IPS-18c (cell line): ENCODE measurements at regions not wholly inside any gene's neighbourhood (a gene's known extent, or its start where the extent isn't known, plus 50 kb on each side); places are given as distances from the start of the nearest gene placed in this dataset.

Experiments used
- H3K4me3 ChIP-seq: 2 replicates; pipeline ENCODE4 v1.7.0; 2013; ENCODE audit warnings: low read depth, mild to moderate bottlenecking, low read length, moderate library complexity; ENCODE audit not compliant: insufficient read depth
- H3K9me3 ChIP-seq: one replicate; pipeline ENCODE4 v1.6.1; 2013; ENCODE audit warnings: mild to moderate bottlenecking, low read length, moderate library complexity; ENCODE audit not compliant: control insufficient read depth, insufficient read depth

DNA sequence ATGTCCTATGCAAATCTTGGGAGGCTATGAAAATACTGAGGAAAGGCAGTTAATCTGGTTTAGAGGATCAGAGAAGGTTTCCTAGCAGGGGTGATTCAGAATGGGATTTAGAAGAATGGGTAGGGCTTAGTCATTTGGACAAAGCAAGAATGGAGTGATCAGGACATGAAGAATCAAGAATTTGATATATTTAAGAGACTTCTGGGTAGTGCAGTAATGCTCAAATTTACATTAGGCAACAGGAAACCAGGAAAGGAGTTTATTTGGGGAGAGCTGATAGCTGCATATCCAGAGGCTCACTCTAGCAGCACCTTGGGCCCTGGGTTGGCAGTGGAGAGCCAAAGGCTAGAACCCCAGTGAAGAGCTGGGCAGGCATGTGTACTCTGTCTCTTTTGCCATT is 78.9 kb upstream of the PAPPA start:
- no peak overlapping the region for H3K4me3 ChIP-seq
- no peaks in the 10 kb centered on the region for H3K9me3 ChIP-seq

DNA sequence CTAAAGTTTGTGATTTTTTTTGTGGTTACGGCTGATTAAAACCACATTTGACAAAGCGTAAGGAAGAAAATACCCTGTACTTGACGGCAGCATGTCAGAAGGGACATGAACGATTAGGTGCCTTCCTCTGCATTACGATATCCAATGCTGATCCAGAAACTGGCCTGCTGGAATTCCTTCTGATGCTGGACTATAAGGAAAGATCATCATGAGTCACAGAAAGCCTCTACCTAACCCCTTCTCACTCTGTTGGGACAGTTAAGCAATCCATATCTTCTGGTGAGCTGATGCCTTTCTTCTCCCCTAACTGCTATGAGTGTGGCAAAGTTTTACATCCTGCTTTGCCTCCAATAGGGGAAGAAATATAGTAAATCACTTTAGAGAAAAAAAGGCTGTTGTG is 78.4 kb upstream of the PAPPA start:
- Histone ChIP-seq H3K4me3 (no peak overlapping the region), H3K9me3 (no peaks in the 10 kb centered on the region)

DNA sequence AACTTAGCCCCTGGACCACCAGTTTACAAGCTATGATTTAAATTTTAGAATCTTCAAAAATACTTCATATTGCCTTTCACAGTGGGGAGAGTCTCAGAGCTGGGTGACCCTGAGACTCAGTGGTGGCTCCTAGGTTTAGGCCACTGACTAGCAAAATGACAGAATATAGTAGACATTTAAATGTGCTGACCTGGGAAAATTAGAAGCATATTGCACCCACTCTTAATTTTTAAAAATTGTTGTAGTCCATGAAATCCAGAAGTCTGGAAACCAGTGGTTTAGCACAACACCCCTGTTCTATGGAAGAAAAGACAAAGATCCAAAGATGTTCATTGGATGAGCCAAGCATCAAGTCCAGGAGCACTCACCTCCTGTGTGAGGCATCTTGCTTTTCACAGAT is 75.0 kb upstream of the PAPPA start:
- Histone ChIP-seq H3K9me3 (no peaks in the 10 kb centered on the region), H3K4me3 (no peak overlapping the region)

DNA sequence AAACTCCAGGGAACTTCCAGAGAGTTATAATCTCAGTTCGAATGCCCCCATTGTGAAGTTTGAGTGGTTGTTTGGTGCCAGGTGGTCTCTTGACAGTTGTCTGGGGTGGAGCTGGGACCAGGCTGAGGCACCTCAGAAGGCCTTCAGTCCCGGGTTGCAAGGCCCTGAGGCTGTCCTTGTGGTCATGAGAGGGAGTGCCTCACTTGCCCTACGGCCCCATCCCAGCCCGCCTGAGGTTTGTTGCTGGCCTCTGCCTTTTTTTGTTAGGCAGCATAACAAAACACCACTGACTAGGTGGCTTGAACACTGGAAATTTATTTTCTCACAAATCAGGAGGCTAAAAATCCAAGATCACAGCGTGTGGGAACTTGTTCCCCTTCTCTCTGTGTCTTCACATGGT is 73.0 kb upstream of the PAPPA start:
- Histone ChIP-seq H3K9me3 (no peaks in the 10 kb centered on the region), H3K4me3 (no peak overlapping the region)

GRCh38 chr9:116081435-116082115 is 72.0 kb upstream of the PAPPA start:
- Histone ChIP-seq H3K9me3 (no peaks in the 10 kb centered on the region), H3K4me3 (no peak overlapping the region)

- Histone ChIP-seq H3K4me3 (no peak overlapping the region), H3K9me3 (no peaks in the 10 kb centered on the region)
Measured at GRCh38 chr9:116083837-116084236, 69.8 kb upstream of the PAPPA start.

- Histone ChIP-seq H3K9me3 (no peaks in the 10 kb centered on the region), H3K4me3 (no peak overlapping the region)
Measured at GRCh38 chr9:116084497-116084896, 69.1 kb upstream of the PAPPA start.

GRCh38 chr9:116087246-116087645 is 66.3 kb upstream of the PAPPA start:
- Histone ChIP-seq H3K9me3 (peaks cover 3% of the 10 kb centered on the region), H3K4me3 (no peak overlapping the region)

DNA sequence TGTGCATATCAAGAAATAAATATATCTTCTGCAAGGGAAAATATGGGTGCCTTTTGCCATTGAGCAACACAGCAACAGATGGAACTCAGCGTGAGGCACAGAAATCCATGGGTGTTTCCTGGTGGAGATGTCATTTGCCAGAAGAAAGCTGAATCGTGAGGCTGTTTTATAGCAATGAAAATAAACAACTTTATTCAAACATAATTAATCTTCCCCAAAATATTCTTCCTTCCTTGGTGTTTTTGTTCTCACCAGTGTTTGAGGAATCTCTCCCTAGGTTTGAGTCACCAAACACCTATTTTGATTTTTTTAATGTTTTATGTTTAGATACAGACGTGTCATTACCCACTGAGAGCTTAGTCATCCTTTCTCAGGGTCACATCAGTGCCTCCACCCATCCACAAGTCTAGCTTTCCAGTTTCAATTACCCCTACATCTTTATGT is 65.8 kb upstream of the PAPPA start:
- Histone ChIP-seq H3K9me3 (peaks cover 3% of the 10 kb centered on the region), H3K4me3 (no peak overlapping the region)

DNA sequence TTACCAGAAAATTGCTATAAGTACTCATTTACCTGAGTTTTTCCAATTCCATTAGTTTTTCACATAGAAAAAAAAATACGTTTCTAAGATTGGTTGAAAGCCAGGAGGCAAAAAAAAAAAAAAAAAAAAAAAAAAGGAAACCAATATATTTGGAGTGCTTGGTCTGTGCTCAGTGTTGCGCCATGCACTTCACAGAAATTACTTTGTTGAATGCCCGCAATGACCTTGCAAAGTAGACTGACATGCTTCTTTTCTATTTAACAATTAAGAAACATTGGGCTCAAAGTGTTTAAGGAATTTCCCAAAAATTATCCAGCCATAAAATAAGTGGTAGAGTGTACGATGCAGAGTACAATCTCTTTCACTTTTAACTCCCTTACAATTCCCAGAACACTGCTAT is 65.2 kb upstream of the PAPPA start:
- H3K4me3 ChIP-seq: no peak overlapping the region
- H3K9me3 ChIP-seq: peaks cover 3% of the 10 kb centered on the region

- Histone ChIP-seq H3K9me3 (peaks cover 3% of the 10 kb centered on the region), H3K4me3 (no peak overlapping the region)
Measured at GRCh38 chr9:116090030-116090770, 63.4 kb upstream of the PAPPA start.

DNA sequence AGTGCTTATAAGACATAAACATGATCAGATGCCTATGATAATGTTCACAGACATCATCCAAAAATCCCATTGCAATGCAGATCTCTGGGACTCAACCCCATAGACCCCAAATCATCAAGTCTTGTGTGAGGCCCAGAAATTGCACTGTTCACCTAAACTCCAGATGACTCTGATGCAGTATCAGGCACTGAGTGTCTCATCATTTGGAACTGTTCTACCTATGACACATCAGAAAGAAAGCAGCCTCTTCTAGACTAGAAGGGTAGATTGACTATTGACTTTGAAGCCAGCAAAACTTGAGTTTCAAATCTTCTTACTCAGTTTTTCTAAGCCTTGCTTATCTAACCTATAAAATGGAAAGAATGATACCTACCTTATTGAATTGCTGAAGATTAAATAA is 58.7 kb upstream of the PAPPA start:
- H3K9me3 ChIP-seq: peaks cover 3% of the 10 kb centered on the region
- H3K4me3 ChIP-seq: no peak overlapping the region

DNA sequence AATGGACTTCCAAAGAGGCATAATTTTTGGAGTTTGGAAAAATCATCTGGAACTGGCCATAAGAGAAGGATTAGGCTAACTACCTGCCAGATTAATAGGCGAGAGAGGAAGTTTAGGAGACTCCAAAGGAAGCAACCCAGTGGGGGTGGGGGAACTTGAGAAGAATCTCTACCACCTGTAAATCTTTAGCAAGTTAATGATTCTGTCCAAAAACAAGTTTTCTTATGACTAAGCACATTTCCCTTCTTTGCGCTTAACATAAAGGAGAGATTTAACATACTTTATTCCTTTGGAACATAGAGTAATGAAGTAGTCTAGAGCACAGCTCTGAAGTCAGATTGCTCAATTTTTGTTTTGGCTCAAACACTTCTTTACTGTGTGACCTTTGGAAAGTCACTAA is 58.2 kb upstream of the PAPPA start:
- Histone ChIP-seq H3K9me3 (peaks cover 3% of the 10 kb centered on the region), H3K4me3 (no peak overlapping the region)

DNA sequence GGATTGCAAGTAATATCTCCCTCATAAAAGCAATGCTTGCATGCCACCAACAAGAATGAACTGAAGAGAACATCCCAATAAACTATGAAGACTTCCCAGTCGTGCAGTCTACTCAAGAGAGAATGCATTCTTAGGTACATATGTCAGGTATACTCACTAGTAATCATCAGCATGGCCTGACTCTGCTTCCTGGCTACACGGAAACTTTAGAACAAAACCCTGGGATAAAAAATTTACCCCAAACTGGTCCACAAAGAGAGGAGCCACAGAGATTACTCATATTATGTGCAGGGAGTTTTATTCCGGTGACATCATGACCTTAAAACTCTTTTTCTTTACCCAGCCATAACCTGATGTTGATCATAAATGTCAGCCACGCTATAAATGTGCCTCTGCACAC is 57.5 kb upstream of the PAPPA start:
- no peaks in the 10 kb centered on the region for H3K9me3 ChIP-seq

GRCh38 chr9:116096853-116097252 is 56.7 kb upstream of the PAPPA start:
- Histone ChIP-seq H3K4me3 (no peak overlapping the region), H3K9me3 (no peaks in the 10 kb centered on the region)

More for the DNA sequence above, 57.5 kb upstream of the PAPPA start:
- H3K4me3 ChIP-seq: no peak overlapping the region

GRCh38 chr9:116098476-116098875 is 55.1 kb upstream of the PAPPA start:
- no peaks in the 10 kb centered on the region for H3K9me3 ChIP-seq
- no peak overlapping the region for H3K4me3 ChIP-seq

GRCh38 chr9:116099821-116100220 is 53.8 kb upstream of the PAPPA start:
- Histone ChIP-seq H3K4me3 (no peak overlapping the region), H3K9me3 (no peaks in the 10 kb centered on the region)

DNA sequence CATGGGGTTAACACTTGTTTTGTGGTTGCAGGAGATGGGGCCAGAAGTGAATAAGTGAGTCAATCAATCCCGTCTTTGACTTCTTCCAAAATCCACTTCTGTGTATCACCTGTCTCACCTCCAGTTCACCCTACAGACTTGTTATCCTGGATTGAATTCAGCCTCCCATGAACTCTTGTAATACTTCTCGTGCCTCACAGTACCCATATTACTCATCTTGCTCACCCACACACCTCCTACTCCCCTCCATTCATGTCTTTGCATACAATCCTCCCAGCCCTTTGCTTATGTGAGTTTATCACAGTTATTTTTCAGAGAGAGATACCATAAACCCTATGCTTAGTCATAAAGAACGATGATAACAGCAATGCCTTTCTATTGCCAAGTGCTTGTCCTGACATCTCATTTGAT is 52.9 kb upstream of the PAPPA start:
- Histone ChIP-seq H3K9me3 (no peaks in the 10 kb centered on the region), H3K4me3 (no peak overlapping the region)

GRCh38 chr9:116101516-116101915 is 52.1 kb upstream of the PAPPA start:
- H3K4me3 ChIP-seq: no peak overlapping the region
- no peaks in the 10 kb centered on the region for H3K9me3 ChIP-seq
